HUDEP-2 (cell line): ENCODE measurements at regions not wholly inside any gene's neighbourhood (a gene's known extent, or its start where the extent isn't known, plus 50 kb on each side); places are given as distances from the start of the nearest gene placed in this dataset.

ENCODE experiments used
- DNase-seq, 76 experiments: peaks; one replicate each; lab custom pipeline; 2025; ENCODE audit not compliant: unreplicated experiment in 76 of 76; lab: John Stamatoyannopoulos, UW

GRCh38 chr1:37267111-37267835, 207.1 kb upstream of the ZC3H12A start:
- no peak for DNase-seq

DNA sequence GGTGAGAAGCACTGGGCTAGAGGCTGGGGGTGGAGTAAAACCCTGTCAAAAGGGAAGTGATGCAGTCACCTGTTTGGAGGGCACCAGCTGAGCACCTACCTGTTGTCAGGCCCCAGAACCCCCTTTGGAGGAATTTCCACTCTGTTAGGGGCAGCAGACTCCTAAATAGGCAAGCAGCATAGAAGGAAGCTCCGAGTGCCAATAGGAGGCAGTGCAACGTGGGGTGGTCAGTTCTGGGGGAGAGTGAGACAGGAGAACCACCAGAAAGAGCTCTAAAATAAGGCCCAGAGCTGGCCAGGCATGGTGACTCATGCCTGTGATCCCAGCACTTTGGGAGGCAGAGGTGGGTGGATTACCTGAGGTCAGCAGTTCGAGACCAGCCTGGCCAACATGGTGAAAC, 203.7 kb upstream of the ZC3H12A start:
- no peak for DNase-seq

- no peak for DNase-seq
Measured at GRCh38 chr1:37272626-37273025, 201.8 kb upstream of the ZC3H12A start.

DNA sequence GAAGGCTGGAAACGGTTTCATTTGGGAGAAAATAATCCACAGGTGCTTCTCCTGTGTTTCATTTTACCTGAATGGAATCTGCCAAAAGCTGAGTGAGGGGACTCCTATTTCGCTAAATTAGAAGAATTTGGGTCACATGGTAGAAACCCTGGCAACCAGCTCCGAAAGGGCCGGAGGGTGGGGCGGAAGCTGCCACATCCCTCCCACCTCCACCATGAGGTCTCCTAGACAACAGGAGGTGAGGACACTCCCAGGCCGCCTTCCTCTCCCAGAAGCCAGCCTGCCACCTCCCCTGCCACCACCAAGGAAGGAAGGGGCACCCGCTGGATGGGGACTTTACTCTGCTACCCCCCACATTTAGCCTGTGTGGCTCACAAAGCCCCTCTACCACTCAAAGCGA, 199.9 kb upstream of the ZC3H12A start:
- no peak for DNase-seq

- DNase-seq = no peak
Measured at GRCh38 chr1:37274938-37275631, 199.3 kb upstream of the ZC3H12A start.

DNA sequence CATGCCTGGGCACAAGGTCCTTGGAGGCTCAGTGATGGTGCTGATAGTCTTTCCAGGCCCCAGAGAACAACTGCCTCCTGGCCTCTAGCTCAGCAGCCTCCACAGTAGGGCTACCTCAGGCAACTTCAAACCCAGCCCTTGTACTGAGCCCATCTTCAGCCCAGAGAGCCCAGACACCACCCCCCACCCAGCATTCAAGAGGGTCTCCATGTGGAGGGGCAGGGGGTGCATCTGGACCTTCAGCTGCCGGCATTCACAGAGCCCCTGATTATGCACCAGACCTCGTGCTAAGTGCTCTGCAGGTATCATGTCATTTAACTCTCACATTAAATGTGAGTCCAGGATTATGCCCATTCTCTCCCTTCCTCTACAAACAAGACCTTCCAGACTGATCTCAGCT, 197.0 kb upstream of the ZC3H12A start:
- no peak for DNase-seq

DNA sequence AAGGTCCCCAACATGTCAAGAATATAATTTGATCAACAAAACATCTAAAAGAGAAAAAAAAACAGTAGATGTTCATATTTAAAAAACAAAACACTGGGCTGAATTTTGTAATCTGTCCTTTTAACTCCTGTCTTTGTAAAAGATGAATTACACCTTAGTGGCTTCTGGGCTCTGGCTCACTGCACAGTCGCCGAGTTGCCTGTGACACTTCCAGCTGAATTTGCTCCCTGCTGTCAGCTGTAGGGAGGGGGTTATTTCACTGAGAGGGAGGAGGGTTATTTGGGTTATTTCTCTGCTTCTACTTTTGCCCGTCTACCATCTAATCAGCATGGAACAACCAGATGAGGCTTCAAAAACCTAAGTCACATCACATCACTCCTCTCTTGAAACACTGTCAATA, 193.0 kb upstream of the ZC3H12A start:
- DNase-seq = no peak

GRCh38 chr1:37282764-37283163, 191.6 kb upstream of the ZC3H12A start:
- DNase-seq = no peak

- no peak for DNase-seq
Measured at GRCh38 chr1:37284053-37284452, 190.3 kb upstream of the ZC3H12A start.

GRCh38 chr1:37286881-37287280, 187.5 kb upstream of the ZC3H12A start:
- no peak for DNase-seq

DNA sequence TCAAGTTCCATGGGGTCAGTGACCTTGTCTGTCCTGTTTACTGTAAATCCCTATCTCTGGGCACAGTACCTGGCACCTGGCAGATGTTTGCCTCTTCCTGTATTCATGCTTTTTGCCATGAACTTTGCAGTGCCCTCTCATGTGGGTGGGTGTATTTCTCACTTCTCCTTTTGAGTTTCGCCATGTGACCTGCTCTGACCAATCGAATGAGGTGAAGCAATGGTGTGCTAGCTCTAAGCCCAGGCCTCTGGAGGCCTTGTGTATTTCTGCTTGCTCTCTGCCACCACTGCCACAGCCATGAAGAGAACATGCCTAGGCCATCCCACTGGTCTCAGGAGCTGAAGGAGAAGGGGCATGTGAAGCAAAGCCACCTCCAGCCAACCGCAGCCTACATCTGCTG, 185.5 kb upstream of the ZC3H12A start:
- peak in 5 of 76 experiments; percentile 3 to 11 (median 4) for DNase-seq

- DNase-seq = no peak
Measured at GRCh38 chr1:37290718-37291117, 183.7 kb upstream of the ZC3H12A start.

- no peak for DNase-seq
Measured at GRCh38 chr1:37292789-37293188, 181.6 kb upstream of the ZC3H12A start.

DNA sequence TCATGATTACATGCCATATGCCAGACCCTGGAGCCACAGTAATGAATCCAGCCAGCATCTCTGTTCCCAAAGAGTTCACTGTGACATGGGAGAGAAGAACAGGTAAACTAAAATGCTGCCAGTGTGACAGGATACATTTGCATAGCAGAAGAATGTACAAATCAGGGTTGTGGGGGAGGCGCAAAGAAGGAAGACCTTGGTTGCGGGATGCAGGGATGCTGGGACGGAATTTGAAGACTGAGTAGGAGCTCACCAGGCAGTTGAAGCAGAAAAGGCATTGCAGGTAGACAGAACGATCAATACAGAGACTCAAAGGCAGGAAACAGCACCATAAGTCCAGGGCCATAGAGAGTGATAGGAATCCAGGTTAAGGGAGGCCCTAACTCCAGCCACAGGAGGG, 180.3 kb upstream of the ZC3H12A start:
- DNase-seq = no peak

DNA sequence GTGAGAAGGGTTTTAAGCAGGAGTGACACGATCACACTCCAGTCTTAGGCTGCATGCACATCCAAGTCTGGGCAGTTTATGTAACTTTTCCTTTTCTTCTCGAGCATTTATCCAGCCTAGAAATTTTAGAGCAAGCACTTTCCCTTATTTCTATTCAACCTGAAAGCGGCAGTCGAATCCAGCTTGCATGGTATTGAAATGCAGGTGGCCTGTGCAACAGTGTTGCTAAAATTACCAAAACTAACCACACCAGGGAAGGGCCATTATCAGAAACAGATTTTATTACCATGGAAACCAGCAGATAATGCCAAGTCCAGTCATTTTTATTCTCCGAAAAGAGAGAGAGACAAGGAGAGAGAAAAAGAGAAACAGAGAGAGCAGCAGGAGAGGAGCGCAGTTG, 179.9 kb upstream of the ZC3H12A start:
- DNase-seq = no peak

DNA sequence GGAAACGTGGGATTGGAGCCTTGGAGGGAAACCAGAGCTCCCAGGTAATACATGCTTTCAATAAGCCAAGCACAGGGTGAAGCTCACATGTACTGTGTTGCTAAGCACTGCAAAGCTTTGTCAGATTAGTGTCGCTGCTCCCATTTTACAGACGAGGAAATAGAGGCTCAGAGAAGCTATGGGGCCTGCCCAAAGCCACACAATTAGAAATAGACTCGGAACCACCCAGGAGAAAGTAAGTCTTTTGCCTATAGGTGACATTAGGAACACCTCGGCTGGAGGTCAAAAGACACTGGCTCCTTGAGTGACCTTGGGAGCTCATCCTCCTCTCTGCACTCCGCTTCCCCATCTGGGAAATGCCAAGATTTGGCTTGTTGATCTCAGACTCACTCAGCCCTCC, 175.6 kb upstream of the ZC3H12A start:
- no peak for DNase-seq

DNA sequence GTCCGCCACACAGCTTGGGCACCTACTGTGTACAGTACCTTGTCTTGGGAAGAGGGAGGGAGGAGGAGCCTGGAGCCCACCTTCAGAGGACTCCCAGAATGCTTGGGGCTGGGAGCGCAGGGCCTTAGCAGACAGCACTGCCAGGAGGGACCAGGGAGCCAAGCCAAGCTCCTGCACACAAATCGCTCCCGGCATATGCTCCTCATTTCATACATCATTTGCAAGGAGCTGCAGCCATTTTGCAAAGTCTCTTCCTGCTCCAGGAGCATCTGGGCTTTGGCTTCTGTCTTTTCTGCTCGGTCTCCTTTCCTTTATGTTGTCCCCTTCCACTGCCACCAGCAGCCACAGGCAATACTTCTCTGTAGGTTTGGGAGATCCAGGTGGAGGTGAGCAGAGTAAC, 175.2 kb upstream of the ZC3H12A start:
- no peak for DNase-seq

DNA sequence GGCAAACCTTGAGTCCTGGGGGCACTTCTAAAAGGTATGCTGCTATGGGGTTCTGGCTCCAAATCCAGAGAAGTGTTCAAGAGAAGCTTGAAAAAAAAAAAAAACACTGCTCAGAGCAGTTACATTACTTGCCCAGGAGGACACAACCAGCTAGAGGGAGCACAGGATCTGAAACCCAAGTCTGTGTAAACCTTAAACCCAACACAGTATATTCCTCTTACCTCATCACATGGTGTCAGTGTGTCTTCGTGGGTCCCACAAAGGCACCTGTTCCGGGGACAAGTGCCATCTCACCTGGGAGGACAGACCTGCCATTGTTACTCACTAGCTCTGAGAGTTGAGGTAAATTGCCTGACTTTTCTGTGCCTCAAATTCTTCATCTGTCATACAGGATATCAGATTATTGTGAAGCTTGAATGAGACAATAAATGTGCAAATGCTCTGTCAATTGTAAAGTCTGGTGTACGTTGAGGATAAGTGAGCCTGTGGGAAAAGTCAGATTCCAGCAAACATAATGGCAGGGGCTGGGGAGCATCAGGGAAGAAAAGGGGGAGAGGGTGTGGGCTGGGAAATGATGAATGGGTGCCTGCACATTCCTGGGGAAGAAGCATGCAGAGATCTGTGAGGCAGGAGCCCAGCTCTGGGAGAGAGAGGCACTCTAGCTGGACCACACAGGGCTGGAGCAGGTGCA, 170.4 kb upstream of the ZC3H12A start:
- no peak for DNase-seq

GRCh38 chr1:37305108-37305507, 169.3 kb upstream of the ZC3H12A start:
- DNase-seq = no peak

- no peak for DNase-seq
Measured at GRCh38 chr1:37305841-37306240, 168.5 kb upstream of the ZC3H12A start.

GRCh38 chr1:37306461-37306860, 167.9 kb upstream of the ZC3H12A start:
- no peak for DNase-seq

- DNase-seq = no peak
Measured at GRCh38 chr1:37306871-37307270, 167.5 kb upstream of the ZC3H12A start.
